ENCODE measurements at regions not wholly inside any gene's neighbourhood (a gene's known extent, or its start where the extent isn't known, plus 50 kb on each side); places are given as distances from the start of the nearest gene placed in this dataset.

DNA sequence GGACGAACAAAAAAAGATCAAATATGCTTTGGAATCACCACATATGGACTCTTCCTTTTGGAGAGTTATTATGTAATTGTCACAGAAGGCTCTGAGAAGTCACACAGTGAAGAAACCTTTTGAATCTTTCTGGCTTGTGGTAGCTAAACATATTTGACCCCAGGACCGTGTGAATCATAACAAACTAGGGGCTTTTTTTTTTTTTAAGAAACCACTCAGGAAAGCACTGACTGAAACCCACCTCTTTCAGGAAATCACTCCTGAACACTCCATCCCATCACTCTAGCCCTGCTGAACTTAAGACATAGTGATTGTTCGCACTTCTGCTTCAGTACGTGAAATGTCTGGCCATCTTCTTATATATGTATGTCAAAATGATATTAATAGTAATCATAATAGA, 495.9 kb upstream of the ARID1B start:
- TF ChIP-seq, protein P1, sequence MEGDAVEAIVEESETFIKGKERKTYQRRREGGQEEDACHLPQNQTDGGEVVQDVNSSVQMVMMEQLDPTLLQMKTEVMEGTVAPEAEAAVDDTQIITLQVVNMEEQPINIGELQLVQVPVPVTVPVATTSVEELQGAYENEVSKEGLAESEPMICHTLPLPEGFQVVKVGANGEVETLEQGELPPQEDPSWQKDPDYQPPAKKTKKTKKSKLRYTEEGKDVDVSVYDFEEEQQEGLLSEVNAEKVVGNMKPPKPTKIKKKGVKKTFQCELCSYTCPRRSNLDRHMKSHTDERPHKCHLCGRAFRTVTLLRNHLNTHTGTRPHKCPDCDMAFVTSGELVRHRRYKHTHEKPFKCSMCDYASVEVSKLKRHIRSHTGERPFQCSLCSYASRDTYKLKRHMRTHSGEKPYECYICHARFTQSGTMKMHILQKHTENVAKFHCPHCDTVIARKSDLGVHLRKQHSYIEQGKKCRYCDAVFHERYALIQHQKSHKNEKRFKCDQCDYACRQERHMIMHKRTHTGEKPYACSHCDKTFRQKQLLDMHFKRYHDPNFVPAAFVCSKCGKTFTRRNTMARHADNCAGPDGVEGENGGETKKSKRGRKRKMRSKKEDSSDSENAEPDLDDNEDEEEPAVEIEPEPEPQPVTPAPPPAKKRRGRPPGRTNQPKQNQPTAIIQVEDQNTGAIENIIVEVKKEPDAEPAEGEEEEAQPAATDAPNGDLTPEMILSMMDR (IDR thresholded peaks at IDR 0.05), result no peak
- no peak for TF ChIP-seq EZH2phosphoT487 (IDR thresholded peaks at IDR 0.05)

Data from neural progenitor cell (in vitro differentiated cells).